ENCODE measurements at regions not wholly inside any gene's neighbourhood (a gene's known extent, or its start where the extent isn't known, plus 50 kb on each side); places are given as distances from the start of the nearest gene placed in this dataset.

DNA sequence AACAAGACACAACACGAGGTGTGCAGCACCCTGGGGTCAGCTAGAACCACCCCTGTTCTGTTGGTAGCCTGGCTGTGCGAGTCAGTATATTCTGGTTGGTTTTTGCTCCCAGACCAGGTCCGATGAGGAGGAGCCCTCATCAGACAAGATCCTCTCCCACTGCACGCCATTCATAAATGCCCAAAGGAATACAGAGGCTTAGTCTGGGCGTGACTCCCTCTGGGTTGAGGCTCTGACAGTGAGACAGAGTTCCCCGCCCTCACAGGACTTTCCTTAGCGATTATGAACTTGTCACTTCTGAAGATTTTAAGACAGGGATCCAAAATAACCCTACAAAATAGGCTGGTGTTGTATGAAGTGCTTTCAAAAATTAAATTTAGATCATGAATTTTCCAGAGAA lies 85.5 kb upstream of the MC2R start:
- no peak for TF ChIP-seq CTCF (IDR thresholded peaks at IDR 0.05; ENCODE audit: control extremely low read depth, extremely low read depth, low read depth, missing control alignments)
- no peak for DNase-seq (ENCODE audit: extremely low spot score)
- ChIA-PET CTCF (no interaction called here), POLR2A (no interaction called here)

GRCh38 chr18:13999231-13999630 lies 83.9 kb upstream of the MC2R start:
- no peak for DNase-seq (ENCODE audit: extremely low spot score)
- ChIA-PET CTCF (no interaction called here), POLR2A (no interaction called here)
- no peak for TF ChIP-seq CTCF (IDR thresholded peaks at IDR 0.05; ENCODE audit: control extremely low read depth, extremely low read depth, low read depth, missing control alignments)

DNA sequence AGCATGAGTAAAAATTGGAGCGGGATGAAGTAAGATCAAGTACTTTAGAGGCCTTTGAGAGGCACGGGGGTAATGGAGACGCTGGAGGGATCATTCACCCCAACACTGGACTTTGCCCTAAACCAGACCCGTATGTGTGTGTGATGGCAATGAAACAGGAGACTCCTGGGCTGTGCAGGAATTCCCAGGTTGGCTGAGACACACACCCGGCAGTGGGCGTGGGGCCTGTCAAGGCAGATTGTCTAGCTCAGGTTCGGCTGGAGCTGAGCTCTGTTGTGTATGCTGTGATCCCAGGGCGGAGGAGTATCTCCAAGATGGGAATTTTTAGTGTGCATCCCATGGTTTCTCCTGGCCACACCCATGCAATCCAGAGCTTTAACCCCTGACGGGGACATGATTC lies 83.2 kb upstream of the MC2R start:
- POLR2A ChIA-PET: no interaction called here

DNA sequence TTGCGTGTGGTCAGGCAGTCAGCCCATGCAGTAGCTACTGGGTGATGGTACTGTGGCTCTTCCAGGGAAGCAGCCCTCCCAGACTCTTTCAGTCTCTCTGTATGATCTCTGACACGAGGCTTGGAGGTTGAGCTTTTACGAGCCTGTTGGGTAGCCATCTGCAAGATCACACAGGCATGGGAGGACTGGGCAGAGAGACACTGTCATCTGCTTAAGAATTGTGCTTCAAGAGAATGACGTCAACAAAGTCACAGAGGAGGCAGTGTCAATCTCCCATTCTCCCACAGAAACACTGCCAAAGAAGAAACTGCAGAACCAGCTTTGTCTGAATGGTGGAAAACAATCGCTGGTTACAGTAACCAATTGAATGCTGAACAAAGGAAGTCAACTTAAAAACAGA lies 78.4 kb upstream of the MC2R start:
- ChIA-PET CTCF (interaction anchor here (1.8 kb wide), 1 partner anchor 181 kb away, joined by 5 read pairs; no protein-coding TSS in a partner anchor), POLR2A (no interaction called here)
- DNase-seq (ENCODE audit: extremely low spot score): no peak
- TF ChIP-seq CTCF (IDR thresholded peaks at IDR 0.05; ENCODE audit: control extremely low read depth, extremely low read depth, low read depth, missing control alignments): no peak

More for the DNA sequence above, 83.2 kb upstream of the MC2R start:
- no peak for TF ChIP-seq CTCF (IDR thresholded peaks at IDR 0.05; ENCODE audit: control extremely low read depth, extremely low read depth, low read depth, missing control alignments)
- CTCF ChIA-PET: no interaction called here
- no peak for DNase-seq (ENCODE audit: extremely low spot score)

- CTCF ChIA-PET: interaction anchor here (1.8 kb wide), 1 partner anchor 180 kb away, joined by 5 read pairs; no protein-coding TSS in a partner anchor
- POLR2A ChIA-PET: no interaction called here
- no peak for TF ChIP-seq CTCF (IDR thresholded peaks at IDR 0.05; ENCODE audit: control extremely low read depth, extremely low read depth, low read depth, missing control alignments)
- DNase-seq (ENCODE audit: extremely low spot score): no peak
These were observed 77.6 kb upstream of the MC2R start for GRCh38 chr18:13992826-13993540.

GRCh38 chr18:13989199-13989598 lies 73.9 kb upstream of the MC2R start:
- no peak for TF ChIP-seq CTCF (IDR thresholded peaks at IDR 0.05; ENCODE audit: control extremely low read depth, extremely low read depth, low read depth, missing control alignments)
- no peak for DNase-seq (ENCODE audit: extremely low spot score)
- POLR2A ChIA-PET: no interaction called here

More at GRCh38 chr18:13989199-13989598, 73.9 kb upstream of the MC2R start:
- CTCF ChIA-PET: no interaction called here
